HG02623 (cell line): ENCODE measurements at regions not wholly inside any gene's neighbourhood (a gene's known extent, or its start where the extent isn't known, plus 50 kb on each side); places are given as distances from the start of the nearest gene placed in this dataset.
"Not testable (repeated sequence)": the region's sequence is repeated elsewhere in the genome, so short reads cannot be mapped to it uniquely, and the experiment has no call there.

Source experiments
- ATAC-seq: cut with Tn5 transposase; IDR thresholded peaks from one replicate; pipeline ENCODE4 v1.9.1; 2021; ENCODE audit warnings: moderate library complexity; ENCODE audit not compliant: unreplicated experiment

- ATAC-seq = no peak
These were observed 140.8 kb upstream of the SLC35G4 start for GRCh38 chr18:11468617-11469016.

- no peak for ATAC-seq
These were observed 141.3 kb upstream of the SLC35G4 start for GRCh38 chr18:11468120-11468519.

DNA sequence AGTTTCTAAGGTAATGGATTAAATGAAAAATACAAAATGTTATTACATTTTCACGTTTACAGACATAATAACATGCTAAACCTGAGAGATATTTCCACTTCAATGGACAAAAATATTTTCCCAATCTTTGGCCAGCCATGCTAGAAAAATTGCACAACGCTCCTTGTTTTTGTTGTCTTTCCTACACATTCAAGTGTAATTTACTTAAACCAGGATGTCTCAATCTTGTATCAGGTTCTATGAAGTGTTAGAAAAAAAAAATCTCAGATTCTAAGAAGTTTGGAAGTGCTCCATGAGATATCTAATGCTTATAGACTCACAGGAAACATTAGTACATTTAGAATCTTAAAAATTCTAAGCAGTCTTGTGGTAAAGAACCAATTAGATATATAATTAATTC is 141.8 kb upstream of the SLC35G4 start:
- no peak for ATAC-seq

DNA sequence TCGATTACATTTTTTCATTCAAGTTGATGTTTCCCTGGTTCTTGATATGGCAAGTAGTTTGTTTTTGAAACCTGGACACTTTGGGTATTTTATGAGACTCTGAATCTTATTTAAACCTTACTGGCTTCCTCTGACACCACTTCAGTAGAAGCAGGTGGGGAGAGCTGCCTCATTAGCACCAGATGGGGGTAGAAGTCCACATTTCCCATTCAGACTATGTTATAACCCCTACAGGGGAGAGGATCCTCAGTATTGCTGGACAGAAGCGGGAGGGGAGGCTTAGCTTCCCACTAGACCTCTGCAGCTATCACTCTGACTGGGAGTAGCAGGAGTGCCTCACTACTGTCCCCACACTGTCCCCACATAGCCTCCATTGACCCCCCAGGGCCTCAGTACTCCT is 145.3 kb upstream of the SLC35G4 start:
- no peak for ATAC-seq

GRCh38 chr18:11458447-11458846 is 150.9 kb upstream of the SLC35G4 start:
- ATAC-seq = no peak

DNA sequence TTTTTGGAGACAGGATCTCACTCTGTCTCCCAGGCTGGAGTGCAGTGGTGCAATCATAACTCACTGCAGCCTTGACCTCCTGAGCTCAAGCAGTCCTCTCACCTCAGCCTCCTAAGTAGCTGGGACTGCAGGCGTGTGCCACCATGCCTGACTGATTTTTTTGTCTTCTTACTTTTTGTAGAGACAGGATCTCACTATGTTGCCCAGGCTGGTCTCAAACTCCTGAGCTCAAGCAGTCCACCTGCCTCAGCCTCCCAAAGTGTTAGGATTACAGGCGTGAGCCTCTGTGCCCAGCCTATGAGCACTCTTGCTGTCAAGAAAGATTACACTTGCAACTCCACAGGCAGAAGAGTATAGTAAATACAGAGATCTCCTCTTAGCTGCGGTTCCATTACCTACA is 151.5 kb upstream of the SLC35G4 start:
- not testable (repeated sequence) for ATAC-seq

GRCh38 chr18:11454040-11454439 is 155.4 kb upstream of the SLC35G4 start:
- no peak for ATAC-seq

GRCh38 chr18:11444169-11444568 is 165.2 kb upstream of the SLC35G4 start:
- ATAC-seq = not testable (repeated sequence)

DNA sequence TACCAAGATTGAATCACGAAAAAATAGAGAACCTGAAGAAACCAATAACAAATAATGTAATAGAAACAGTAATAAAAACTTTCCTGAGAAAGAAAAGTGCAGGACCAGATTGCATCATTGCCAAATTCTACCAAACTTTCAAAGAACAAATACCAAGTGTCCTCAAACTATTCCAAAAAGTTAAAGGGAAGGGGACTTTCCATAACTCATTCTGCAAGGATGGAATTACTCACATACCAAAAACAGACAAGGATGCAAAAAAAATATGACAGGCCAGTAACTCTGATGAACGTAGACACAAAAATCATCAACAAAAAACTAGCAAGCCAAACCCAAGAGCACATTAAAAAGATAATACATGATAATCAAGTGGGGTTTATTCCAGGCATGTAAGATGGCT is 172.3 kb upstream of the SLC35G4 start:
- ATAC-seq = no peak

GRCh38 chr18:11432360-11432811 is 177.0 kb upstream of the SLC35G4 start:
- ATAC-seq = no peak

DNA sequence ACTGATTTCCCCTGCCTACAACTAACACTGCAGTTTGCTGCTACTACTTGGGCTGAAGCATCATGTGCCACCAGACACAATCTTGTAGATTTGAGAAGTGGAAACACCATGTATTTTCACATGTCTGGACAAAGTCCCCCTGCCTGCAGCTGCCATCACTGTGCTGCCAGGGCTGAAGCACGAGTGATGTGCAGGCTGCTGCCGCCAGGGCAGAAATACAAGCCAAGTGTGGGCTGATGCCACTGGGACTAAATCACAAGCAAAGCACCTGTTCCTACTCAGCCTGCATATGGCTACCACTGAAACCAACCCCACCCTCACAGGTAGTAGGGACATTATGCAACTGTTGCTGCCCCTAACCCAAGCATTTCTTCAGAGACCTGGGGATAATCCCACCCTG is 179.5 kb upstream of the SLC35G4 start:
- ATAC-seq = no peak

DNA sequence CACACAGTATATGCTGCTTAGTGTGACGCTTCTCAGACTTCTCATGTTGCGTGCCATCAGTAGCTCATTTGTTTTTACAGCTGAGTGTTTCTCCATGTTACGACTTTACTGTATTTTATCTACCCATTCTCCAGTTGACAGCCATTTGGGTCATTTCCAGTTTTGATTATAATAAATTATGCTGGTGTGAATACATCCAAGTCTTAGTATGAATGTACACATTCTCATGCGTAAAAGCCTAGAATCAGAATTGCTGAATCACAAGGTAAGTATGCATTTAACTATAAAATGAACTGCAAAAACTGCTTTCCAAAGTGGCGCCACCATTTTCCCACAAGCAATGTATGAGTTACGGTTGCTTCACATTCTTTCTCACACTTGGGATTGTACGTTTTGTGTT is 184.2 kb upstream of the SLC35G4 start:
- ATAC-seq = no peak

GRCh38 chr18:11419338-11419737 is 190.1 kb upstream of the SLC35G4 start:
- ATAC-seq = no peak

- no peak for ATAC-seq
These were observed 196.6 kb upstream of the SLC35G4 start for GRCh38 chr18:11412811-11413210.

DNA sequence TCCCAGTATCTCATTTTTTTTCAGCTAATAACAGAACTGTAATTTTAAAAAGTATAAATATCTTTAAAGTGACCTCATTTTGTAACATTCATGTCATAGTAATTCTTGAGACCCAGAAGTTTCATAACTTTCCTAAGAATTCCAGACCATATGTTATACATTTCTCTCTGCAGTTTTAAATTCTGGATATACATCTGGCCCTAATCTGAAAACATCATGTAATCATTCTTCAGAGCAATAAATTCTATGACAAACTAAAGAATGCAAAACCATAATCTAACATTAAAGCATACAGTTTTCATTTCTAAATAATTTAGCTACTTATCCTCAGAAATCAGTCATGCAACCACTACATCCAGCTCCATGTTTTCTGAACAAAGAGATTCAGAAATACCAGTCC is 198.3 kb upstream of the SLC35G4 start:
- ATAC-seq = no peak

DNA sequence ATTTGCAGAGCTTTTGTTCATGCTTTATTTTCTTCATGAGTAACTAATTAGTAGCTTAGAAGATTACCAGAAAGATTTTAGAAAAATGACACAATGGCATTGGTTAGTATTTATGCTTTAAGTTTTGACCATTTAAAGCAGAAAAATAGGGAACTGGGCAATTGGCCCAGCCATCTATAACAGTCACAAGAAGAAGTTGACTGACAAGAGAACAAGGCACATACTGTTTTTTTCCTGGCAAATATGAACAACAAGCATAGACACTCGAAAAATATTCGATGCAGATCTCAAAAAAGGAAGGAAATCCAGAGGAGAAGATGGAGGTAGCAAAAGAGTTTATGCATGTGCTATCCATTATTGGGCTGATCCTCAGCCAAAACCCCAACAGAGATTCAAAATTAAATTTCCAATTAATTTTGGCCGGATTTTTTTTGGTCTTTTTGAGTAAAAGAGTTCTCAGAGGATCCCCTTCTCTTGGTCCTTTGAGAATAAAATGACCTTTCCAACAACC is 200.8 kb upstream of the SLC35G4 start:
- ATAC-seq = no peak

DNA sequence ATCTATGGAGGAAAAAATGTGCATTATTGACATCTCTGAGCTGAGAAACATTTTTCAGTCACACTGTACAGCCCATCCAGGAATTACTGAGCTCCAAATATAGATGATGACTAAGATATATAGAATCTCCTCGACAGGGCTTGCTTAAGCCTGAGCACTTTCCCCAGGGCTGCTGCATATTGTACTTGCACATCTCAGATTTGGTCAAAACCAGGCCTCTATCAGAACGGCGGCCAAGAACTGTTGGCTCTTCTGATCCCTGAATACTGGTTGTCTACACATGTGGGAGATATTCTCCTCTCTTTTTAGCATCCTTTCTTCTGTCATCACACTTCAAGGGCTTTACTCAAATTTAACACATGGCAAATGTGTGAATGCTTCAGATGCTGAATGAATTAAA is 201.5 kb upstream of the SLC35G4 start:
- no peak for ATAC-seq

- no peak for ATAC-seq
These were observed 203.6 kb upstream of the SLC35G4 start for GRCh38 chr18:11405804-11406203.

DNA sequence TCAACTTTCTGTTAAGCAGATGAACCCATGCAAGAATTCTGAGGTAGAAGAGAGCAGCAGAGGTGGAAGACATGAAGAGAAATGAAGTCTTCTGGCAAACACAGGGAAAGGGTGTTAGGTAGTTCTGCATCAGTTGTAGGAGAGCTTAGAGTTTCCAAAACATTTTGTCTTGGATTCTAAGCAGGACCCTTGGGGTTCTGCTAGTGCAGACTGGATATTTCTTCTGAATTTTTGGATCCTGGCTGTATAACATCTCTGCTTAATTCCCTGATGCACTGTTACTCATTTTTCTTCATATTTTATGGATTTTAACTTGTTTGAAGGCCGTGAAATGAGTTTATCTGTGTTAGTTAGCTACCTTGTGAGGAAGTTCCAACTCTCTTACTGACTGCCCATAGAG is 208.7 kb upstream of the SLC35G4 start:
- no peak for ATAC-seq

DNA sequence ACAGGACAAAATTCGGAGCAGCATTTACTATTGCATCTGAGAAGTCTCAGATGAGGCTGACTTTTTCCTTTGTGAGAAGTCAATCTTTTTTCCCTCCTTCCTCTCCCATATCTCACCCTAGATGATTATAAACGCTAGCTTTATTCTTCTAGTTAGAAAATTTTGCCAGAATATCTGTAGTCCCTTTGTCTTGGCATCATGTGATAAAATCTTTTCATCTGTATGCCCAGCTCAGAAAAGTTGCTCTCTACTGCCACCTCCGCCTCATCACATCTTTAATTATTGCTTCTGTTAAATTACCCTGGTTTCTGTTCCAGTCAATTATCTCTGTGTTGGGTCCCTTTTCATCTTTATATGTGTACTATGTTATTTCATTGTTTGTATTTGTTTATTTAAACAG is 210.8 kb upstream of the SLC35G4 start:
- ATAC-seq = no peak

DNA sequence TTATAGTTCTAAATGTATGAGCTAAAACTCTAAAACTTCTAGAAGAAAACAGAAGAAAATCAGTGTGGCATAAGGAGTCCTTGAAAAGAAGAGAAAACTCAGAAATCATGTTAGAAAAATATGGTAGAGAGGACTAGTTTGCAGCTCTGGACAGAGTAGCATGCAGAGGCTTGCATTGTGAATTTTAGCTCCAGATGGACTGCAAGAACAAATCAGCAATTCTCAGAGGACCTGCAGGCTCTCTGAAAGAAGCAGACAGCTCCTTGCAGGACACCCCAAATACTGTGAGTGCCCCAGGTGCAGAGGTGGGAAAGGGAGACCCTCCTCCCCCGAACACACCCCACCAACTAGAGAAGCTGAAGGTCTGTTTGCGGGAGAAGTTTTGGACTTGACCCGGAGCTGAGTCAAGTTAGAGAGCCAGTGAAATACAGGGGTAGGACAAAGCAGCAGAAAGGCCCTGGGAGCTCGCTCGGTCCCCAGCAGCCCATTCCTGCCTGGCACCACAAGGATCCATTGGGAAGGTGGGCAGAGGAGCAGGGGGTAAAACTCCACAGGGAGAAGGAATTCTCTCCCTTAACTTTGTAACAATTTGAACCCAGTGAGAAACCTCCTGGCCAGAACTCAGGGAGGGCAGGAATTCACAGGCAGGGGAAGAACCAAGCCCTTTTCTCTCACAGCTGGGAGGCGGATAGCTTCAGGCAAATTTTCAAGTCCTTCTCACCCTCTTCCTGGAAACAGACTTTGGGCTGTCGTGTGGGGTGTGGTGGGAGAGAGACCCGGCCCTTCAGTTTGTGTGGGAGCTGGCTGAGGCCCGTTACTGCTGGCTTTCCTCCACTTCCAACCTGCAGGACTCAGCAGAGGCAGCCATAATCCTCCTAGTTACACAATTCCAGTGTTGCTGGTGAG is 216.2 kb upstream of the SLC35G4 start:
- no peak for ATAC-seq

DNA sequence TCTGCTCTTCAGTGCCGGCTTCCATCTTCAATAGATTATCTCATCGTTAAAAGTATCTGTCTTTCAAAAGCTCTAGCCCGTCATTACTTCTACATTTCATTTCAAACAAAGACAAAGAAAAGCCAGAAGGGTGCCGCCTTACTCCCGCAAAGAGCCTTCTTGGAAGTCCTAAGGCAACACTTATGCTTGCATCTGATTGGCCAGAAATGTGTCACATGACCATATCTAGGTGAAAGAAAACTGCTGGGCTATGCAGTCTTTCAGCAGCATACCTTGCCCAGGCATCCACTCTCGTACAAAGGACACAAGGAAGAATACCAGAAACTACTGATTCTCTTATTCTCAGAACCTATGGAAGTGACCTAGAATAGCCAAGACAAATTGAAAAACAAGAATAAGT is 217.1 kb upstream of the SLC35G4 start:
- no peak for ATAC-seq

GRCh38 chr18:11391661-11392060 is 217.7 kb upstream of the SLC35G4 start:
- ATAC-seq = no peak
